GM18868 (cell line): ENCODE measurements at regions not wholly inside any gene's neighbourhood (a gene's known extent, or its start where the extent isn't known, plus 50 kb on each side); places are given as distances from the start of the nearest gene placed in this dataset.
"Not testable (repeated sequence)": the region's sequence is repeated elsewhere in the genome, so short reads cannot be mapped to it uniquely, and the experiment has no call there.

Experiments
- ATAC-seq: cut with Tn5 transposase; IDR thresholded peaks from one replicate; pipeline ENCODE4 v1.9.1; 2021; ENCODE audit warnings: mild to moderate bottlenecking, moderate library complexity; ENCODE audit not compliant: unreplicated experiment

DNA sequence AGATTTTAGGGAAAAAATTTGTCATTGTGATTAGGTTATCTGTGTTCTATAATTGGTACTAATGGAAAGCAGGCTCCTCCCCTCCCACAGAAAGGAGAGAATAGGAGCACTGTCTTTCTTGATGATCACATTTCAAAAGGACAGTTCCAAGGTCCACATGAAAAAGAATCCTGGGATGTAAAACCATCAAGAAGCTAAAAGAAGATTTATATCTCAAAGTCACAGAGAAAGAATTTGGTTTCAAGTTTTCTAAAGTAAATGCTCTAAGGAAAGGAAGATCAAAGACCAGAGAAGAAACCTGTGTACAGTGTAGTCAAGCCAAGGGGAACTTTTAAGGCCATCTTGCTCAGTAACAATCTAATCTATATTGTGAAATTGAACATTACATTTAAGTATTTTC, 652.7 kb upstream of the HS3ST5 start:
- ATAC-seq: no peak

DNA sequence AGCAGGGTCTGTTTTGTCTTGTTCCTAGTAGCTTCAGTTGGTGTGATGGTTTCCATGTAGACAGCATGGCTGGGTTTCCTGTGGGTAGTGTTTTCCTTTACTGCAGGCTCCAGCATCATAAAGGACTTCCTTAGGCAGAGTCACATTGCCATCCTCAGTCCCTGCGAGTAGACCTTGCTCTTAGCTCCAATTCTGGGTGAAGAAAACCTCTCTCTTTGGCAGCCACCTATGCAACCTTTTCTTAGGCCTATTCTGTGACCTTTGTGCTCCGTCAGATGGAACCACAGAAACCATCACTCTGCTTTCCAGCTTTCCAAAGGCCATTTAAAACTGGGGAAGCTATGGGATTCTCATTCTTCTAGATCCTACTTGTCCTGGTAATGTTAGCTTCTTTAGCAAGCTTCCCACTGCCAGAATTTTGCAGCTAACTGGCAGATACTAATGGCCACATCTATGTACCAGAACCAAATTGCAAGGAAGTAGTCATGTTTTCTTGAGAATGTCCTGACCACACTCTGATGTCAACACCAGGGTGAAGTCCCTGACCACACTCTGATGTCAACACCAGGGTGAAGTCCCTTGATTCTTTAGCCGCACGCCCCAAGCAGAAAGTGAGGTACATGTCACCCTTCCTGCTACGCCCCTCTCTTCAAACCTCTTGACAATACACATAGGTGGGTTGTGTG, 646.6 kb upstream of the HS3ST5 start:
- peak; percentile 97 for ATAC-seq

GRCh38 chr6:114987281-114987680, 644.5 kb upstream of the HS3ST5 start:
- no peak for ATAC-seq

DNA sequence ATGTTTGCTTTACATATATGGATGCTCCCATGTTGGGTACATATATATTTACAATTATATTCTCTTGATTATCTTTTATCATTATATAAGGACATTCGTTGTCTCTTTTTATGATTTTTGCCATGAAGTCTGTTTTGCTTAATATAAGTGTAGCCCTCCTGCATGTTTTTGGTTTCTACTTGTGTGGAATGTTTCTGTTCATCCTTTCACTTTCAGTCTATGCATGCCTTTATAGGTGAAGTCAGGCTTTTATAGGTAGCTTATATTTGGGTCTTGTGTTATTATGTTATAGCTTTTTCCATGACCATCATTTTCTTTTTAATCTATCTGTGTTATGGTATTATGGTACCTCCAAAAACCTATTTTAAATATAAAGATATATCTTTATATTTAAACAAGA, 612.5 kb upstream of the HS3ST5 start:
- ATAC-seq: peak; percentile 74

GRCh38 chr6:114952229-114952628, 609.4 kb upstream of the HS3ST5 start:
- ATAC-seq: no peak

GRCh38 chr6:114945392-114945791, 602.6 kb upstream of the HS3ST5 start:
- ATAC-seq: no peak

DNA sequence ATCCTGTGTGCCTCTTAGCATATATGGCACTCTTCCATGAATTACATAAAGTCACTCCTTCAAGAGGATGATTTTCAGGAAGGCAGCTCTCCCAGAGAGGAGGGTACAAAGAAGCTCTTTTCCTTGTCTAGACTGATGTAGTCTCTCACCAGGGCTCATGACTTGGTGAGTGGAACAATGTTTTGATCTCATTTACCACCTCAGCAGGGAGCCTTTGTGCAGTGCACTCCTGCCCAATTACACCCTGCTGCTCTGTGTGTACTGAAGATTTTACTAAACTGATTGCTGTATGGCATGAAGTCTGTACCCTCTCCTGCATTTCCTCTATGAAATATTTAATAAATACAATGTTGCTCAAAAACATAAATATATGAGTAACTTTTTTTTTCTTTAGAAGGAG, 598.3 kb upstream of the HS3ST5 start:
- no peak for ATAC-seq

- no peak for ATAC-seq
These were observed 597.4 kb upstream of the HS3ST5 start for GRCh38 chr6:114940181-114940580.

- no peak for ATAC-seq
These were observed 596.8 kb upstream of the HS3ST5 start for GRCh38 chr6:114939630-114940029.

DNA sequence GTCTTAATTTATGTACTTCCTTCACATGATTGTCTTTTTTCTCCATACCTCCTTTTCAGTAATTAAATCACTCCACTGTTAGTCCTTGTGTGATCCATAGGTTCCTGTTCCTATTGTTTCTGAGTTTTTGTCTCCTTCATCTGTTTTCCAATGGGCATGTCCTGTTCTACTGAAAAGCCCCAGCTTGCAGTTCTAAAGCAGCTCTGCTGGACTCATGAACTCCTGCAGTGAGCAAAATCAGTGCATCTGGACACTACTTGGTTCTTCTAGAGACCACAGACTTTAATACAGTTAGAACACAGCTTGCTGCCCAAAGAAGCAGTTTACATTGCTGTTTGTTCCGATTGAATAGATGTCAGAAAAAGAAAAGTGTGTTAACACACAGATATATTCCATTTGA, 593.3 kb upstream of the HS3ST5 start:
- no peak for ATAC-seq

GRCh38 chr6:114934079-114934478, 591.3 kb upstream of the HS3ST5 start:
- ATAC-seq: no peak

- ATAC-seq: not testable (repeated sequence)
These were observed 585.9 kb upstream of the HS3ST5 start for GRCh38 chr6:114928731-114929130.

- ATAC-seq: no peak
These were observed 563.3 kb upstream of the HS3ST5 start for GRCh38 chr6:114906096-114906495.

DNA sequence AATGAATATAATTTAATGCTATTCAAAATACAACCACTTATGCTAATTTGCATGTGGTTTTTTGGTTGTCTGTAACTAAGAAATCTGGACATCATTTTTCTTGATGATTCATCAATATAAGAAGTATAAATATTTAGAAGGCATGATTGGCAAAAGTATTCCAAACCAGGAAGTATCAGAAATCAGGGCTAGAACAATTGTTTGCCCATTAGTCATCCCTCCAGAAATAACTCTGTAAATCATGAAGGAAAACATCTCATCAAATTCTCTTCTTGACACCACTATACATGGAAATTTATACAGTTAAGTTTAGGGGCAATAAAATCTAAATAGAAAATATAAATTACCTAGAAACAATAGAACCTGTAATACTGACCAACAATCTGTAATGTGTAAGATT, 554.7 kb upstream of the HS3ST5 start:
- ATAC-seq: no peak

DNA sequence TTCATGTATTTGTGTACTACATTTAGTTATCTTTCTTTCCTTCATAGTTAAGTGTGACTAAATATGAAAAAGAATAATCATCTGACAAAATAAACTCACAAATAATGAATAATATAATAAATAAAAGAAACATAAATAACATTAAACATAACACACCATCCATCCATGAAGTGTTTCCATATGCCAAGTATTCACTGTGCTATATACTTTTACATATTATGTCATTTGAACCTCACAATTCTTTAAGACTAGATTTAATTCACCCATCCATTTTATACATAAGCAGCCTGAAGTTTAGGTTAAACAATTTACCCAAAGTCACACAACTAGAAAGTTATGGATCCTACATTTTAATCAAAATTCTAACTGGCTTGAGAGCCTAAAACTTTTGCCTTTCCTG, 549.4 kb upstream of the HS3ST5 start:
- no peak for ATAC-seq

DNA sequence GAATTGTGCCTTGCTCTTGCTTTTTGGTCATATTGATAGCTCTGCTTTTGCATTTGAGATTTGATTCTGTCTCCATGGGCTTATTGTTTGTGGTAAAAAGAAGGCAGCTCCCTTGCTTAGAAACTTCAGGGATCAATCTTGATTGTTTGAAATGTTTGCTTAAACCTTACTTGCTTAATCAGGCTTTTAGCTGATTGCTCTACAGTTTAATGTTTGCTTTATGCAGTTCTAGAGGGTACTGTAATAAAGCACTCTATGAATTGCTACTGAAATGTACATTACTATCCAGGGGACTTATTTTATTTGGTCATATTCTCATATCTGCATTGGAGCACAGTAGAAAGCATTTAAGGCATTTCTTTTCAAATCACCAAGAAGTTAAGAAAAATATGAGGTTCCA, 545.4 kb upstream of the HS3ST5 start:
- ATAC-seq: no peak

GRCh38 chr6:114886670-114887436, 544.0 kb upstream of the HS3ST5 start:
- ATAC-seq: no peak

GRCh38 chr6:114879693-114880092, 536.9 kb upstream of the HS3ST5 start:
- no peak for ATAC-seq

DNA sequence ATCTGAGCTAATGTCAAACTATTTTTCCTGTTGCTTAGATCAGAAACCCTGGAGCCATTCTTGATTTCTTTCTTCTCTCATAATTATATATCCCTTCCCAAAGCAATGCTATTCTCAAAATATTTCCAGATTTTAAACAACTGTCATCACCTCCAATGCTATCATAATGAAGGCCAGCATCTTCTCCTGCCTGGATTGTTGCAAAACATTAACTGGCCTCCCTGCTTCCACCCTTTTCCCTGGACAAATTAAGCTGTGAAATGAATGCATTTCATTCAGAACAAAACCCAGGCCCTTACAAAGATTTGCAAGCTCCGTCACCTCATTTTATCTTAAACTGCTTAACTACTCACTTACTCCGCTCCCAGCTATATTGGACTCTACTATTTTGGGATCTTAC, 535.3 kb upstream of the HS3ST5 start:
- no peak for ATAC-seq

DNA sequence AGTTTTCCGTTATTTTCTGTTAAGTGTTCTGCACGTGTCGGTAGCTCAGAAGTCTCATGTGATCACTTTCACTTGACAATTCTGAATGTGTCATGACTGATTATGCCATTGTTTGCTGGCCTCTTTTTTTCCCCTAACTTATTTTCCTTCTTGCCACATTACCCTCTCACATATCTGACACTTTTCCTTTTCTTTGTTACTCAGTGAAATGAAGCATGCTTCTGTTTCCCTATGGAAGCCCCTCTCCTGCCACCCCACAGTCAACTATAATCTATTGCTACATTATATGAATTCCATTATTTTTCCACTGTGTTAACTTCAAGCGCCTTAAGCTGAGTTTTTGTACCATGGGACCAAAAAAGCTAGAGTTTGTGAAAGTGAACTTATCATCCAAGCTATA, 531.6 kb upstream of the HS3ST5 start:
- no peak for ATAC-seq

GRCh38 chr6:114865506-114865905, 522.7 kb upstream of the HS3ST5 start:
- not testable (repeated sequence) for ATAC-seq

- no peak for ATAC-seq
These were observed 520.8 kb upstream of the HS3ST5 start for GRCh38 chr6:114863610-114864009.

- no peak for ATAC-seq
These were observed 520.0 kb upstream of the HS3ST5 start for GRCh38 chr6:114862819-114863218.
